SHP77 treated with DMSO at 0.1 percent for 48 hours (cell line): ENCODE measurements at regions not wholly inside any gene's neighbourhood (a gene's known extent, or its start where the extent isn't known, plus 50 kb on each side); places are given as distances from the start of the nearest gene placed in this dataset.

Experiments
- DNase-seq: peaks from one replicate; lab custom pipeline; 2025; lab: John Stamatoyannopoulos, UW

- no peak for DNase-seq
Observed at GRCh38 chr13:34886987-34887386, 55.1 kb upstream of the NBEA start.
